H9 (cell line): ENCODE measurements at regions not wholly inside any gene's neighbourhood (a gene's known extent, or its start where the extent isn't known, plus 50 kb on each side); places are given as distances from the start of the nearest gene placed in this dataset.

ENCODE experiments used
- DNase-seq: peaks from one replicate; pipeline ENCODE4 v3.0.0-alpha.2; 2017
- H2AFZ ChIP-seq: one replicate; pipeline ENCODE4 v1.6.1; 2013; ENCODE audit warnings: mild to moderate bottlenecking, low read length, control low read depth, moderate library complexity
- H2AK5ac ChIP-seq: 2 replicates; pipeline ENCODE4 v1.6.1; 2013; ENCODE audit warnings: low read length, control low read depth, mixed read lengths; ENCODE audit not compliant: insufficient read length
- H2BK120ac ChIP-seq: one replicate; pipeline ENCODE4 v1.6.1; 2013; ENCODE audit warnings: low read depth, mild to moderate bottlenecking, low read length, control low read depth, inconsistent platforms; ENCODE audit not compliant: poor library complexity, severe bottlenecking
- H2BK12ac ChIP-seq: 2 replicates; pipeline ENCODE4 v1.6.1; 2013; ENCODE audit warnings: low read length, control low read depth, mixed read lengths, low read depth; ENCODE audit not compliant: insufficient read length
- H2BK15ac ChIP-seq: 2 replicates; pipeline ENCODE4 v1.6.1; 2013; ENCODE audit warnings: low read depth, low read length, control low read depth
- H2BK20ac ChIP-seq: one replicate; pipeline ENCODE4 v1.6.1; 2013; ENCODE audit warnings: low read depth, mild to moderate bottlenecking, low read length, control low read depth, inconsistent platforms; ENCODE audit not compliant: poor library complexity, severe bottlenecking
- H2BK5ac ChIP-seq: 2 replicates; pipeline ENCODE4 v1.6.1; 2013; ENCODE audit warnings: low read length, control low read depth, mixed read lengths; ENCODE audit not compliant: insufficient read length
- H3K14ac ChIP-seq: 2 replicates; pipeline ENCODE4 v1.6.1; 2013; ENCODE audit warnings: low read length, control low read depth; ENCODE audit not compliant: insufficient read depth
- H3K18ac ChIP-seq: 2 replicates; pipeline ENCODE4 v1.6.1; 2013; ENCODE audit warnings: low read depth, mild to moderate bottlenecking, mixed read lengths, low read length, control low read depth; ENCODE audit not compliant: insufficient read length
- H3K23ac ChIP-seq: 2 replicates; pipeline ENCODE4 v1.6.1; 2013; ENCODE audit warnings: low read length, control low read depth, mixed read lengths, low read depth; ENCODE audit not compliant: insufficient read length
- H3K23me2 ChIP-seq: 2 replicates; pipeline ENCODE4 v1.6.1; 2013; ENCODE audit warnings: low read depth, mild to moderate bottlenecking, mixed read lengths, low read length, control low read depth; ENCODE audit not compliant: insufficient read length, poor library complexity, severe bottlenecking
- H3K27ac ChIP-seq: 2 replicates; pipeline ENCODE4 v1.5.1; 2013; ENCODE audit warnings: low read length, control low read depth, mixed read lengths, low read depth; ENCODE audit not compliant: insufficient read length
- H3K27me3 ChIP-seq: 2 replicates; pipeline ENCODE4 v1.6.1; 2013; ENCODE audit warnings: low read length, control low read depth, inconsistent platforms; ENCODE audit not compliant: insufficient read depth
- H3K4ac ChIP-seq: 2 replicates; pipeline ENCODE4 v1.6.1; 2013; ENCODE audit warnings: low read depth, mild to moderate bottlenecking, control low read depth, inconsistent platforms, low read length, moderate library complexity
- H3K4me1 ChIP-seq: 2 replicates; pipeline ENCODE4 v1.6.1; 2013; ENCODE audit warnings: low read length, control low read depth, inconsistent platforms; ENCODE audit not compliant: insufficient read depth
- H3K4me2 ChIP-seq: 2 replicates; pipeline ENCODE4 v1.6.1; 2013; ENCODE audit warnings: low read length, control low read depth, mixed read lengths; ENCODE audit not compliant: insufficient read length, insufficient read depth
- H3K56ac ChIP-seq: 2 replicates; pipeline ENCODE4 v1.6.1; 2013; ENCODE audit warnings: low read depth, mild to moderate bottlenecking, mixed read lengths, low read length, control low read depth; ENCODE audit not compliant: insufficient read length
- H3K79me1 ChIP-seq: 2 replicates; pipeline ENCODE4 v1.6.1; 2013; ENCODE audit warnings: low read depth, mild to moderate bottlenecking, moderate library complexity, low read length, control low read depth, inconsistent platforms; ENCODE audit not compliant: insufficient read depth, poor library complexity, severe bottlenecking
- H3K79me2 ChIP-seq: 2 replicates; pipeline ENCODE4 v1.6.1; 2013; ENCODE audit warnings: low read length, control low read depth, inconsistent platforms; ENCODE audit not compliant: insufficient read depth
- H3K9ac ChIP-seq: 2 replicates; pipeline ENCODE4 v1.6.1; 2013; ENCODE audit warnings: low read length, control low read depth, mixed read lengths; ENCODE audit not compliant: insufficient read length; ENCODE audit errors: extremely low read depth
- H3K9me3 ChIP-seq: one replicate; pipeline ENCODE4 v1.6.1; 2013; ENCODE audit warnings: low read depth, low read length, inconsistent platforms; ENCODE audit not compliant: control insufficient read depth
- H3T11ph ChIP-seq: one replicate; pipeline ENCODE4 v1.6.1; 2013; ENCODE audit warnings: mild to moderate bottlenecking, low read length, control low read depth, inconsistent platforms
- H4K20me1 ChIP-seq: one replicate; pipeline ENCODE4 v1.6.1; 2013; ENCODE audit not compliant: control insufficient read depth, insufficient read length, insufficient read depth
- H4K5ac ChIP-seq: 2 replicates; pipeline ENCODE4 v1.6.1; 2013; ENCODE audit warnings: low read depth, mild to moderate bottlenecking, mixed read lengths, low read length, control low read depth; ENCODE audit not compliant: insufficient read length
- H4K8ac ChIP-seq: replicated peaks from 2 replicates; pipeline ENCODE4 v1.6.1; 2013; ENCODE audit warnings: low read length, control low read depth, mixed read lengths, low read depth; ENCODE audit not compliant: insufficient read length
- H4K91ac ChIP-seq: 2 replicates; pipeline ENCODE4 v1.6.1; 2013; ENCODE audit warnings: low read depth, mild to moderate bottlenecking, moderate library complexity, mixed read lengths, low read length, control low read depth; ENCODE audit not compliant: insufficient read length
- H3K27ac Mint-ChIP-seq, 3 experiments: 2 replicates in 2 of 3; 3 replicates in 1 of 3; pipeline ENCODE4 v1.8.0; 2020 to 2021; ENCODE audit warnings: mixed read lengths in 3 of 3, mild to moderate bottlenecking in 1 of 3, moderate library complexity in 1 of 3
- H3K27me3 Mint-ChIP-seq: 2 replicates; pipeline ENCODE4 v1.8.0; 2021; ENCODE audit warnings: low read depth, mild to moderate bottlenecking, moderate library complexity, mixed read lengths
- H3K36me3 Mint-ChIP-seq, 3 experiments: 2 replicates in 2 of 3; 3 replicates in 1 of 3; pipeline ENCODE4 v1.8.0; 2020 to 2021; ENCODE audit warnings: low read depth in 3 of 3, mixed read lengths in 3 of 3; ENCODE audit not compliant: insufficient read depth in 1 of 3
- H3K4me1 Mint-ChIP-seq, 2 experiments: 2 replicates each; pipeline ENCODE4 v1.8.0; 2020; ENCODE audit warnings: mixed read lengths in 2 of 2
- H3K4me3 Mint-ChIP-seq, 2 experiments: 2 replicates in 1 of 2; 3 replicates in 1 of 2; pipeline ENCODE4 v1.8.0; 2020 to 2021; ENCODE audit warnings: mild to moderate bottlenecking in 2 of 2, mixed read lengths in 2 of 2, moderate library complexity in 1 of 2
- H3K9me3 Mint-ChIP-seq, 2 experiments: 2 replicates in 1 of 2; 3 replicates in 1 of 2; pipeline ENCODE4 v1.8.0; 2020; ENCODE audit warnings: mild to moderate bottlenecking in 2 of 2, mixed read lengths in 2 of 2, moderate library complexity in 1 of 2
- CTCF ChIP-seq: fragments of 200-600 bp; sonication (generic); conservative IDR thresholded peaks from 3 replicates; pipeline ENCODE4 v1.8.0; 2021; ENCODE audit warnings: antibody characterized with exemption, mild to moderate bottlenecking
- WGBS: extraction: QIAGEN DNeasy Blood & Tissue Kit; methylation state at CpG from one replicate; pipeline ENCODE4 v1.1.7; 2013; ENCODE audit warnings: missing lambda C conversion rate, low lambda C conversion rate, mixed read lengths; ENCODE audit not compliant: insufficient read length; ENCODE audit errors: extremely low coverage; 5-methylcytosine and 5-hydroxymethylcytosine counted together

GRCh38 chr21:28793043-28793442 lies 199.6 kb downstream of the LTN1 start:
- H2AFZ ChIP-seq: no peak overlapping the region
- H3K4ac ChIP-seq: no peak overlapping the region
- no peaks in the 10 kb centered on the region for H3K9me3 ChIP-seq
- H3K79me1 ChIP-seq: no peaks in the 10 kb centered on the region
- no peak overlapping the region for H3K23ac ChIP-seq
- no peak overlapping the region for H3K9ac ChIP-seq
- no peaks in the 10 kb centered on the region for H3K9me3 Mint-ChIP-seq
- H2BK120ac ChIP-seq: no peak overlapping the region
- no peak overlapping the region for H3K14ac ChIP-seq
- no peak overlapping the region for H4K91ac ChIP-seq
- H2BK5ac ChIP-seq: no peak overlapping the region
- H3K56ac ChIP-seq: no peak overlapping the region
- H4K8ac ChIP-seq: no peak overlapping the region
- no peaks in the 10 kb centered on the region for H3K36me3 Mint-ChIP-seq
- no peak overlapping the region for H3K18ac ChIP-seq
- H3K4me1 Mint-ChIP-seq: peaks cover 0 to 10% of the 10 kb centered on the region in 2 experiments; a peak in 2 of 4 replicates
- no peak overlapping the region for H3K4me2 ChIP-seq
- no peak for DNase-seq
- no peak overlapping the region for H4K5ac ChIP-seq
- no peak overlapping the region for H3K4me3 Mint-ChIP-seq
- H3T11ph ChIP-seq: no peak overlapping the region
- no peaks in the 10 kb centered on the region for H4K20me1 ChIP-seq
- H3K27ac Mint-ChIP-seq: no peak overlapping the region
- no peaks in the 10 kb centered on the region for H3K79me2 ChIP-seq
- no peak overlapping the region for H3K27ac ChIP-seq
- H3K23me2 ChIP-seq: no peaks in the 10 kb centered on the region
- H3K27me3 Mint-ChIP-seq: no peaks in the 10 kb centered on the region
- no peak overlapping the region for H2AK5ac ChIP-seq
- H3K4me1 ChIP-seq: no peaks in the 10 kb centered on the region
- WGBS: no CpG with 5 or more reads among the region's 2 CpGs
- H2BK15ac ChIP-seq: no peak overlapping the region
- no peaks in the 10 kb centered on the region for H3K27me3 ChIP-seq
- no peak overlapping the region for H2BK12ac ChIP-seq
- H2BK20ac ChIP-seq: no peak overlapping the region
- peak; percentile 59 for TF ChIP-seq CTCF
